Fibroblast of the aortic adventitia (primary cell): ENCODE measurements at regions not wholly inside any gene's neighbourhood (a gene's known extent, or its start where the extent isn't known, plus 50 kb on each side); places are given as distances from the start of the nearest gene placed in this dataset.

ENCODE experiments used
- DNase-seq: peaks from one replicate; pipeline ENCODE4 v3.0.0-alpha.2; 2010; ENCODE audit warnings: low read depth
- H3K4me3 ChIP-seq: 2 replicates; pipeline ENCODE4 v1.5.1; 2011; ENCODE audit warnings: low read depth, mild to moderate bottlenecking, control low read depth, low read length, moderate library complexity
- TF ChIP-seq, protein P1 (sequence below): IDR thresholded peaks from 2 replicates; pipeline ENCODE4 v1.5.1; 2011; ENCODE audit warnings: mild to moderate bottlenecking, low read length, control low read depth, inconsistent platforms; ENCODE audit not compliant: insufficient read depth

DNA sequence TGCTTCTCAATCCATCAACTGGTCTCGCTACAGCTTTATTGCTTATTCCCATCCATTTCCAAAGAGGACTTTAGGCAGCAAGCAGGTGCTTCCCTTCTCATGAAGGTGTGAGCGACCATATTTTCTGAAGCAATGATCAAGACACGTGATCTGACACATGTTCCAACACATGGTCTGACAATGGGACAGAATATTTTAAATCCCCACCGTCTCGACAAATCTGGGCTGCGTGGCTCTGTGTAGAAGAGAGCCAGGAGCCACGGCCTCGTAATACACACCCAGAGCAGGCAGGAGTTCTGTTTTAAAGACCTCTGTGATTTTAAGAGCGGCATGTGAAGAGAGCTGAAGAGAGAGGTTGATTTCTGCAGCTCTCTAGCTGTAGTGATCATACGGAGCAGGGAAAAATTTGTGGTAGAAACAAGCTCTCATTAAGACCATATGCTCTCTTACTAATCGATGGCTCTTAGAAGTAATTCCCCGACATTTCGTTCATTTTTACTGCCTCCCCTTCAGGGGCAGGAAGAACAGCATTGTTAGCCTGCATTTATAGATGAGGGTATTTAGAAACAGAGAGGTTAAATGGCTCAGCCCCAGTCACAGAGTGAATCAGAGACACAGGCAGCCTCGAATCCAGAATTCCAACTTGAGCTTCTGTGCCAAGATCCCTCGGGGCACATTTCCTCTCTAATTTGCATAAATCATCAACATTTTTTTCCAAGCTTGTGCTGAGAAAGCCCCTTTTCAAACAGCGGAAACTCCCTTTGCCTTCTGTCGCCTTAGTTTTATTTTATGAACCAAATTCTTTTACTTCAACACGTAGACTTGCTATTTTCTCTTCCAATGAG lies 91.0 kb upstream of the BCOR start:
- TF ChIP-seq, protein P1, sequence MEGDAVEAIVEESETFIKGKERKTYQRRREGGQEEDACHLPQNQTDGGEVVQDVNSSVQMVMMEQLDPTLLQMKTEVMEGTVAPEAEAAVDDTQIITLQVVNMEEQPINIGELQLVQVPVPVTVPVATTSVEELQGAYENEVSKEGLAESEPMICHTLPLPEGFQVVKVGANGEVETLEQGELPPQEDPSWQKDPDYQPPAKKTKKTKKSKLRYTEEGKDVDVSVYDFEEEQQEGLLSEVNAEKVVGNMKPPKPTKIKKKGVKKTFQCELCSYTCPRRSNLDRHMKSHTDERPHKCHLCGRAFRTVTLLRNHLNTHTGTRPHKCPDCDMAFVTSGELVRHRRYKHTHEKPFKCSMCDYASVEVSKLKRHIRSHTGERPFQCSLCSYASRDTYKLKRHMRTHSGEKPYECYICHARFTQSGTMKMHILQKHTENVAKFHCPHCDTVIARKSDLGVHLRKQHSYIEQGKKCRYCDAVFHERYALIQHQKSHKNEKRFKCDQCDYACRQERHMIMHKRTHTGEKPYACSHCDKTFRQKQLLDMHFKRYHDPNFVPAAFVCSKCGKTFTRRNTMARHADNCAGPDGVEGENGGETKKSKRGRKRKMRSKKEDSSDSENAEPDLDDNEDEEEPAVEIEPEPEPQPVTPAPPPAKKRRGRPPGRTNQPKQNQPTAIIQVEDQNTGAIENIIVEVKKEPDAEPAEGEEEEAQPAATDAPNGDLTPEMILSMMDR, result no peak
- no peak overlapping the region for H3K4me3 ChIP-seq
- no peak for DNase-seq

DNA sequence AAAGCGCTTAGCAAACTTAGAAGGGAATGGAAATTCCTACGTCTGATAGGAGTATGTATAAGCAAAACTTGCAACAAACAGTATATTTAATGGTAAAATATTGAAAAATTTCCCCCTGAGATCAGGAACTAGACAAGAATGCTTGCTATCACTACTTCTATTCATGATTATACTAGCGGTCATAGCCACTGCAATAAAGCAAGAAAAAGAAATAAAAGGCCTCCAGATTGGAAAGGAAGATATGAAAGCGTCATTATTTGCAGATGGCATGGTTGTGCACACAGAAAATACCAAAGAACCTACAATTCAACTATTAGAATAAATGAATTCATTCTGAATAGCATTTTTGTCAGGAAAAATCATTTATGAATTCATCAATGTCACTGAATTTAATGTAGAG lies 87.2 kb upstream of the BCOR start:
- no peak overlapping the region for H3K4me3 ChIP-seq
- TF ChIP-seq, protein P1, result no peak
- DNase-seq, result no peak

DNA sequence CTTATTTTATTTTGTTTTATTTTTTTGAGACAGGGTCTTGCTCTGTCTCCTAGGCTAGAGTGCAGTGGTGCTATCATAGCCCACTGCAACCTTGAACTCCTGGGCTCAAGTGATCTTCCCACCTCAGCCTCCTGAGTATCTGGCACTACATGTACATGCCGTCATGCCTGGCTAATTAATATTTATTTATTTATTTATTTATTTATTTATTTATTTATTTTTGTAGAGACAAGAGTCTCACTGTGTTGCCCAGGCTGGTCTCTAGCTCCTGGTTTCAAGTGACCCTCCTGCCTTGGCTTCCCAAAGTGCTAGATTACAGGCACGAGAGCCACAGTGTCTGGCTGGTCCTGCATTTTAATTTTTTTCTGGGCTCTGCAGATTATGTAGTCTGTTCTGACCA lies 84.9 kb upstream of the BCOR start:
- TF ChIP-seq, protein P1, result no peak
- H3K4me3 ChIP-seq, result no peak overlapping the region
- DNase-seq, result no peak

DNA sequence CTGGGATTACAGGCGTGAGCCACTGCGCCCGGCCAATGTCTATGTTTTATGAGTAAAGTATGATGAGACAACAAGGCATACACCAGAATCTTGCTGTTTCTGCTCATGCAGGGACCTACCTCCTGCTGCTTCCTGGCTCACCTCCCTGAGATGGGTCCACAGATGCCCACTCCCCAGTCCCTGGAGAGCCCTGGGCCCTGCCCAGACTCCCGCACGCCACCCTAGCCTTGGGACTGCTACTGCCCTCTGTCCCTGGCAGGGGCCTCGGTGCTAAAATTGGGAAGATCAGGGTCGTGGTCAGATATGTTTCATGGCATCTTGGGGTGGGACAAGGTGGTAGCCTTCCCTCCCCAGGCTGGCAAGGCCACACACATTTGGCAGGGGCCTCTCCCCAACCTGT lies 84.3 kb upstream of the BCOR start:
- H3K4me3 ChIP-seq, result no peak overlapping the region
- DNase-seq, result no peak
- TF ChIP-seq, protein P1, result no peak

DNA sequence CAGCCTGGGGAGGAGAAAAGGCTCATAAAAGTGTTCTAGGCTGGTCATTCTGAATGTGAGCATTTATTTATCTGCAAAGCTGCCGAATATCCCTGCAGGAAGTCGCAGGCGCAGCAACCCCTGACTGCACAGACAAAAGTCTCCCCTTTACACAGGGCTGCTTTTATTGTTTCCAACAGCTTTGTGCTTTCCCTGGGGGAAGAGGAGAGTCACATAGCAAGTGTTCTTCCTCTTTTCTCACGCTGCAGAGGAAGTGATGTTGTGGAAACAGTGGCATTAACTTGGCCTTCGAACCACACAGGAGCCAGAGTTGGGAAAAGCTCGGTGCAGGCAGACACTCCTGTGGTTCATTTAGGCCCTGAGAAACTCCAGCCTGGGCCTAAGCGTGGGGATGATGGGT lies 81.5 kb upstream of the BCOR start:
- H3K4me3 ChIP-seq, result no peak overlapping the region
- TF ChIP-seq, protein P1, result no peak
- DNase-seq, result no peak

DNA sequence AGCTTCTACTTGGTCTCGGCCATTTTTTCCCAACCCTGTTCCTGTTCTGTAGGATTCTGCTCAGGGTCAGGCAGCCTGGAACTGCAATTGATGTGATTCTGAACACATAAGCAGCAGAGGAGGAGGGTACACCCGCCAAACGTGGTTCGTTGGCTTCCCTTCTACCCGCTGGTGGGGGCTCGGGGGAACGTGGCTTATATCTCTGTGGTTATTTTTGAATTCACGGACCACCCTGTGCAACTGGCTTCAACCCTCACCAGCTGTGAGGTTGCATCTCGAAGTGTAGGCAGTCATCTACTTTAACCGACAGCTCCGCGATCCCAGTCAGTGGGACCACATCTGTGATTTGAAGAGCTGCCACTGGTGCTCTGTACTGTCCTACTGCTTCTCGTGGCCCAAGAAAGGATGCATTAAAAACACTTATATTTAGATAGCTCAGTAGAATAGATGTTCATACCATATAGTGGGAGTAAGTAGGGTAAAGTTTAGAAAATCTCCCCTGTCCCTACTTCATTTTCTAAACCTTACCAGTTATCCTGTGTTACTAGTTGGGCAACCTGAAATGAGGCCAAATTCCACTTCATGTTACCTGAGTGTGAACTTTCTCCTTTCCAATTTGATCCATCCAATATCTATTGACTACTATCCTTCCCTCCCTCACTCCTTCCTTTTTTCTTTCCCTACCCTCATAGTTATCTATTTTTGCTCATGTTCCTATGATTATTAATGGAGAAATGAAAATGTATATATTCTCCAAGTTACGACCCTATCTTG lies 80.4 kb upstream of the BCOR start:
- TF ChIP-seq, protein P1, result no peak
- H3K4me3 ChIP-seq, result no peak overlapping the region
- no peak for DNase-seq
